Fibroblast of peridontal ligament (primary cell): ENCODE measurements at regions not wholly inside any gene's neighbourhood (a gene's known extent, or its start where the extent isn't known, plus 50 kb on each side); places are given as distances from the start of the nearest gene placed in this dataset.
"Not testable (repeated sequence)": the region's sequence is repeated elsewhere in the genome, so short reads cannot be mapped to it uniquely, and the experiment has no call there.

Experiments used
- DNase-seq: peaks from one replicate; pipeline ENCODE4 v3.0.0-alpha.2; 2010; ENCODE audit errors: extremely low read depth

GRCh38 chr16:72457243-72457940 is 285.4 kb upstream of the PMFBP1 start:
- no peak for DNase-seq

DNA sequence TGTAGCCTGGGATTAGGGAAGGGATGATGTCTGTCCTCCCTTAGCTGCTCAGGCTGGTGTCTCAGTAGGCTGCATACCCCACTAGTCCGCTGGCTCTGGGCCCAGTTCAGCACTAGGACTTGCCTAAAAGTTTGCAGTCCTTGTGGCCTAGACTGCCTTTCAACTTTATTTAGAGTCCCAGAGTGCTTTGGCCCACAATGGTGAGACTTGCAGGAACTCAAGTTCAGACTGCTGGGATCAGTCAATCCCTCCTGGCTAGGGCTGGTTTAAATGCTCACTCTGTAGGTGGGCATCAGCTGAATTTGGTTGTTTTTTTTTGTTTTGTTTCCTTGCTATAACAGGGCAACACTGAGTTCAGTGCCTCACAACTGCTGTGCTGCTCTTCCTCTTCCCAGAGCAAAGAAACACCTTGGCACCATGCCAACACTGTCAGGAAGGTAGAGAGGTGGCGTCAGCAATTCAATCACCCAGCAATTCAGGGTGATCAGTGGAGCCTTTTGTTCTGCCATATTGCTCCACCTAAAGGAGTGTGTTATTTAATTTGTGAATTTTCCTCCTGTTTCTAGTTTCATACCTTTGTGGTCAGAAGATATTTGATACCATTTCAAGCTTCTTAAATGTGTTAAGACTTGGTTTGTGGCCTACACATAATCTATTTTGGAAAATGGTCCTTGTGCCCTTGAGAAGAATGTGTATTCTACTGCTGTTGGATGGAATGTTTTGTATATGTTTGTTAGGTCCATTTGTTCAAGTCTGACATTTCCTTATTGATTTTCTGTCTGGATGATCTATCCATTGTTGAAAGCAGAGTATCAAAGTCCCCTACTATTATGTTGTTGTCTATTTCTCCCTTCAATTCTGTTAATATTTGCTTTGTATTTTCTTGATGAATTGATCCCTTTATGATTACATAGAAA is 284.0 kb upstream of the PMFBP1 start:
- DNase-seq = no peak

- not testable (repeated sequence) for DNase-seq
Measured at GRCh38 chr16:72453856-72454255, 281.9 kb upstream of the PMFBP1 start.

DNA sequence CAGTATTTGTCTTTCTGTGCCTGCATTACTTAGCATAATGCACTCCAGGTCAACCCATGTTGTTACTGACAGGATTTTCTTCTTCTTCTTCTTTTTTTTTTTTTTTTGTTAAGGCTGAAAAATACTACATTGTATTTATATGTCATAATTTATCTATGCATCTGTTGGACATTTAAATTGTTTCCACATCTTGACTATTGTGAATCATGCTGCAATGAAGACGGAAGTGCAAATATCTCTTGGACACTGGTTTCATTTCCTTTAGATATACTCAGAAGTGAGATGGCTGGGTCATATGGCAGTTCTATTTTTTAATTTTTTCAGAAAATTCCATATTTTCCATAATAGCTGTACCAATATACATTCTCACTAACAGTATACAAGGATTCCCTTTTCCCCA is 272.7 kb upstream of the PMFBP1 start:
- DNase-seq = no peak

DNA sequence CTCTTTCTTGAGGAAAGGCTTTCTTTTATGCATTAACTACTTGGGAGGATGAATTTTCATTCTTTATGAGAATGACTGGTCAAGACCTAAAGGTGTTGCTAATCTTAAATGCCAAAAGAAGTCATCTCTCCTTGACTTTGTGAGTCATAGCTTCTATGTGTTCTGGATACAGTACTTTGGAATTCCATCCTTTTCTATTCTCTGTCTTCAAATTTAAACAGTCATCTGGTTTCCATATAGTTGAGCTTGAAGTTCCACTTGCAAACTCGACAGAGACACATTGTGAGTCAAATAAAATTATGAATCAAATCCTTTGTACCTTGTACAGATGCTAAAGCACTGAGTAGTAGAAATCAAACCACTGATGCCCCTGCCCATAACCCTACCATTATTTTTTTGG is 271.9 kb upstream of the PMFBP1 start:
- no peak for DNase-seq

DNA sequence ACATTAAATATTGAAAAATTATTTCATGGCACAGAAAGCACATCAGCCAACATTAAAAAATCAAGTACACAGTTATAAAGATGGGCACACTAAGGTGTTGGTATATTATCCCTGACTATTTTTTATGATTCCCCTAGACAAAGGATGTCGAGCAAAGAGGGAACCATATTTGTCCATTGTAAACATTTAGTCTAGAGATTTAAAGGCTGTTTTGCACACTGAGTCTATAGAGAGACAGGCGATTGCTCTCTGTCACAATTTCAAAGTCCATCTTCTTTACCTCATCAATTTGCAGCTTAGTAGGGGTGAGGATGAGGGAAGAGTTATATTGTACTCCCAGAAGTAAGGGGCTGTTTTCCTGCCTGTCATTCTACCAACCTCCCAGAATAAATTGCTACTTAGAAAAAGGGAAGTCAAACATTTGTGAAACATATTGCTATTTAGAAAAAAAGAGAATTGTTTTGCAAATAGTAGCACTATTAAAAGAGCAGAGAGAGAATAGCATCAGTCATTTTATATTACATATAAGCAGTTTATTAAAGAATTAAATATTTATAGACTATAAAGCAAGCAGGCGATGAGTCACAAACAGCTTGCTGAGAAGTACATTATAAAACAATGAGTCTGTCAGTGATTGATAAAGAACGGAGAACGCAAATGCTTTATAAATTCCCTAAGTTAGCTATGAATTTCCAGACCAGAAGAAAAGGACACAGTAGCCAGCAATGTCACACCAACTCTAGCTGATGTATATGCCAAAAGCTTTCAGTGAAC is 270.6 kb upstream of the PMFBP1 start:
- no peak for DNase-seq

GRCh38 chr16:72437891-72438290 is 265.9 kb upstream of the PMFBP1 start:
- no peak for DNase-seq

GRCh38 chr16:72434159-72434558 is 262.2 kb upstream of the PMFBP1 start:
- DNase-seq = peak; percentile 44

DNA sequence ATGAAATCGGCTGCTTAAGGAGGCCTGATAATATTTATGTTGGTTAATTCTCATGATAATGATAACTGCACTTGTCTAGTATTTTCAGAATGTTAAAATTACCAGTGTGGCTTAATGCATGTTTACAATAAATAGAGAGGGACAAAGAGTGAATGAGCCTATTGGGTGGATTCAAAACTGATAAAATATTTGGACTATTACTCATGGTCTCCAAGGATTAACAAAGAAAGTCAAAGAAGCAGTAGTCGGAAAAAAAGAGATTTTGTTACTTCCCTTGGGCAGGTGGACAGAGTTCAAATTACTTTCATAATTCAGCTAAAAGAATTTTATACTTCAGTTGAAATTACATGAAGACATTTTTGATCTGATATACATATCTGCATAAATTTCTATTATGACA is 258.2 kb upstream of the PMFBP1 start:
- no peak for DNase-seq

DNA sequence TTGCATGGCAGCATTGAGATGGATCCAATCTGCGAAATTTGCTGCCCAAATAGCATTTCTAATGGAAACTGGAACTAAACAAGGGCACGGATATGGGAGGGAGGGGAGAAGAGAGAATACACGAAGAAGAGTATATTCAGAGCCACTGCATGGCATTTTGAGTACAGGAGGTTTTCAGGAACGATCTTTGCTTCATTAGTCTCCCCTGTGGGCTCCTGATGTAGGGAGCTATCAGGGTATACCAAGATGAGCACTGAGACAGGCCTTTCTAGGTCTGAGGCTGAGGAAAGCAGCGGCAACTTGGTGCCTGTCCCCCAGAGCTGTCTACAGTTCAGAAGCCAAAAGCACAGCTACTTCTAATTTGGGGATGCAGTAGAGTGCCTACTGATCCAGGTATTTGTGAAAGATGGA is 257.7 kb upstream of the PMFBP1 start:
- no peak for DNase-seq

DNA sequence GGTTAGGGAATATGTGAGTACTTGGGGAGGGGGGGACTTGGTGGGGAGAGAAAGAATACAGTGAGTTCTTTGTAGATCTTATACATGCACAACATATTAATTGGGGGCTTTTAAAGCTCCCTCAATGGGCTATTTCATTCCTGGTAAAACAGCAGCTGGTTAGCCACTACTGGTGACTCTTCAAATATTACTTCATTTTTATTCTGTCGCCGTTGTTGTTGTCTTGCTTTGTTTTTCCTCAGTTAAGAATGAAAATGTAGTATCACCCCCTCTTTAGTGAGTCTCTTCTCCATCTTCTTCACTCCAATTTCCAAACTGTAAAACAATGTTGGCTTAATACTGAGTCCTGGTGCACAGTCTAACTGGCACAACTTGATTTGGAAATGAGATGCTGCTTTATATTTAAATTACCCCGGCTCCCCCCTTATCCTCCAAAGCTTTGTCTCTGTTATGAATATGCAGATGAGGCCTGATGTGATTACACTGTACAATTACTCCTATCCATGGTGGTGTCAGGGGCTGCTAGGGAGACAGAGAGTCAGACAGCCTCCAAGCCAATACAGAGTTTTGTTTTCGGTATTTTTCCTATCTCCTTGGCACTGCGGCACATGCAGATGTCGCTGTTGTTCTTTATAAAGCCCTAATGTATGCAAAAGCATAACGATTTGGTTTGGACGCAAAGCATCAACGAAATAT is 256.9 kb upstream of the PMFBP1 start:
- DNase-seq = no peak

GRCh38 chr16:72427783-72428331 is 255.9 kb upstream of the PMFBP1 start:
- DNase-seq = no peak

DNA sequence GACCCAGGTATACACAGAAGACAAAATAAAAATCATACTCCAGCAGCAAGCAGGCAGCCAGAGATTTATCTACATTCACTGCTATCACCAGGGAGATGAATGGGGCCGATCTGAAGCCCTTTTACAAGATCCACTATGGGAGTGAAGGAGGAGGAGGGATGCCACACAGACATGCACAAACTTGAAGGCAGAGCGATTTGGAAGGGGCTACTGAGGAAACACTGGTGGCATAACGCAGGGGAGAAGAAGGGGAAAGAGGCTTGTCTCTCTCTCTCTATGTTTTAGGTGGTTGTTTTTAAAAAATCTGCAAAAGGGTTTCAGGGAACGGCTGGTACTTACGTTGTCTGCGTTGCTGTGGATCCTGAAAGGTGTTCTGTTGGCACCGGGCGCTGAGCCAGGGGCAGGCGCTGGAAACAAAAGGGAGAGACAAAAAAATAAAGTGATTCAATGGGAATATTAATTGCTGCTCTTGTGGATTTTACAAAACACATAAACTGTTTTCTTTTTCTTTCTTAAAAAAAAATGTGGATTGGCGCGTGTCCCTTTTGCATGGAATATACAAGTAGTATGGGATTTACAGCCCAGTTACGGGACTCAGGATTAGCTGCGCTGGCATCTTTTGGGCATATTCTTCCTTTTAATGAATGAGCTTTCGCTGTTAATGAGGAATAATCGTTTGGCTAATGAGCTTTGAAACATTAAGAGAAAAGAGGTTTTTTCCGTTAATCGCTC is 255.3 kb upstream of the PMFBP1 start:
- no peak for DNase-seq

GRCh38 chr16:72426386-72426785 is 254.4 kb upstream of the PMFBP1 start:
- DNase-seq = no peak

- no peak for DNase-seq
Measured at GRCh38 chr16:72425571-72426341, 253.8 kb upstream of the PMFBP1 start.

DNA sequence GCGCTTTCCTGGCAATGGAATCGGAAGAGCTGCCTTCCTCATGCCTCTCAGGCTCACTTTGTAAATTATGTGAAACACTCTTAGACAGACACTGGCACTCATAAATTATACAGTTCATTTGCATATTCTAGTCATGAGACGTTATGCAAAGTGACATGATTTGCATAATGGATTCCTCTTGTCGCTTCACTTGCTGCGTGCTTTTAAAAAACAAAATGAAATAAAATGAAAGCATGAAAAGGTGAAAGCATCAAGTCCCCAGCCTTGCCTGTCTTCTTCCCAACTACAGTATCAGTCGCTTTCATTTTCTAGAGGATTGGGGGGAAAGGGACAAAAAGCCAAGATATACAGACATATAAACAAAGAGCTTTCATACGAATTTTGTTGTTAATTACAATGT is 252.8 kb upstream of the PMFBP1 start:
- no peak for DNase-seq

DNA sequence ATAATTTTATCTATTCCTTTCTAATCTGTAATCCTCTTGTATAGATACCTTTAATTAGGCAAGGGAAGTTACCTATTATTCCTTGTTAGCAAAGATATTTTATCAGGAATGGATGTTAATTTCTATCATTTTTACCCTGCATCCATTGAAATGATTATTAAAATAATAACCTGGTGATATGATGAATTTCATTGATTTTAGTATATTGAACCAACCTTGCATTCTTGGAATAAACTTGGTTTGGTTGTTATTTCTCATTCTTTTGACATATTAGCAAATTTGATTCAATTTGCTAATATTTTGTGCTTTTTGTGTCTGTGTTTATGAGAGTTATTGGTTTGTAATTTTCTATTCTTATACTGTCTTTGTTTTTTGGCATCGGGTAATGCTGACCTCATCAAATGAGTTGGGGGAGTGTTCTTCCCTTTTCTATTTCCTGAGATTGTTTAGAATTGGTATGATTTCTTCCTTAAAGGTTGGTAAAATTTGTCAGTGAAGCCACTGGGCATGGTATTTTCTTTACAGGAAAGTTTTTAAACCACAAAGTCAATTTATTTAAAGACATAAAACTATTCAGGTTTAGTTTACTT is 250.4 kb upstream of the PMFBP1 start:
- no peak for DNase-seq

- DNase-seq = no peak
Measured at GRCh38 chr16:72419638-72420037, 247.7 kb upstream of the PMFBP1 start.

- DNase-seq = no peak
Measured at GRCh38 chr16:72415379-72415778, 243.4 kb upstream of the PMFBP1 start.

DNA sequence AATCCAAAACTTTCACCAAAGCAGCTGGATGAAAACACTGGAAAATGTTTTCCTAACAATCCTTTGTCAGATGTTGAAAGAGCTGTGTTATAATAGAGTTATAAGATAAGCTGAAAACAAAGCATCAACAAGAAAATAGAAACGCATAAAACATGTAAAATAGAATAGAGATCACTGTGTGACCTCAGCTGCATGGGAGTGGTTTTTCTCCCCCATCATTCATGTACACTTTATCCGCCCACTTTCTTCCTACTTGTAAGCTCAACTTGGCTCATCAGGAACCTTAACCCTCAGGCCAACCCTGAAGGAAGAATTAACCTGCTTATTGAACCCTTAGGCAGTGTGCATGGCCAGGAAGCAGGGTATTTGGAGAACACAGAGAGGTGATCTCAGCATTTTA is 238.5 kb upstream of the PMFBP1 start:
- no peak for DNase-seq
